ENCODE measurements at regions not wholly inside any gene's neighbourhood (a gene's known extent, or its start where the extent isn't known, plus 50 kb on each side); places are given as distances from the start of the nearest gene placed in this dataset.

- TF ChIP-seq CTCF (IDR thresholded peaks at IDR 0.05; ENCODE audit: extremely low read depth in 1 of 2, insufficient read depth in 1 of 2, low read depth in 1 of 2, low read length in 2 of 2) (no peak), EZH2 (IDR thresholded peaks at IDR 0.05; ENCODE audit: borderline replicate concordance, low read depth, low read length, severe bottlenecking) (no peak), POLR2A (IDR thresholded peaks at IDR 0.05; ENCODE audit: low read depth, low read length) (no peak), POLR2AphosphoS5 (IDR thresholded peaks at IDR 0.05; ENCODE audit: insufficient read depth, low read depth, low read length) (no peak), JUN (IDR thresholded peaks at IDR 0.05; ENCODE audit: borderline replicate concordance, insufficient read depth, insufficient read length, low read depth) (no peak)
- TF ChIP-seq, protein P1, sequence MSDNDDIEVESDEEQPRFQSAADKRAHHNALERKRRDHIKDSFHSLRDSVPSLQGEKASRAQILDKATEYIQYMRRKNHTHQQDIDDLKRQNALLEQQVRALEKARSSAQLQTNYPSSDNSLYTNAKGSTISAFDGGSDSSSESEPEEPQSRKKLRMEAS (IDR thresholded peaks at IDR 0.05; ENCODE audit: insufficient read depth, insufficient read length) = no peak
Observed at GRCh38 chr5:67964619-67965018, 250.9 kb upstream of the PIK3R1 start.

Data from endothelial cell of umbilical vein (primary cell).